Fibroblast of peridontal ligament (primary cell): ENCODE measurements at regions not wholly inside any gene's neighbourhood (a gene's known extent, or its start where the extent isn't known, plus 50 kb on each side); places are given as distances from the start of the nearest gene placed in this dataset.

Experiments used
- DNase-seq: peaks from one replicate; pipeline ENCODE4 v3.0.0-alpha.2; 2010; ENCODE audit errors: extremely low read depth

DNA sequence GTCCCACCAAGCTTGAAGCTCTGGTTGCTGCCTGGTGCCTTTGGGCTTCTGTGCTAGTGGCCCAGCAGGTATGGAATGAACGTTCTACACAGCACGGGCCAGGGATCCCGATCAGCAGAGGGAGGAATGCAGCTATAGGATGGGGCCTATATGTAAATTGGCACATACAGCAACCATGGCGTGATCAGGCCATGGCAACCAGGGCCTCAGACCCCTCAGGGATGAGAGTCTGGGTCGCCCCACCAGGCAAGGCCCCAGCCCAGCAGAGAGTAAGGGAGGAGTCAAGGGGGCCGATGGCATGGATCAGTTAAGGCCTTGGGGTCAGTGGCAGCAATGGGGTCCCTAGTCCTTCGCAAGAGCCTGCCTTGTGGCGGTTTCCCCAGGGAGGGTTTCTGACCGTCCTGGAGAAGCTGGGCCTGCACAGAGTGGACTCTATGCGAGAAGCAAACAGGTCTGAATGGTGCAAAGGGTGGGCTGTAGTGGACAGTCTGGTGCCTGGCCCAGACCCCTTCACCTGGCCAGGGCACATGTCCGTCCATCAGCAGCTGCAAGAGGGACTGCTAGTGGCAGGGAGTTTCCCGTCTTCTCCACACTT lies 98.2 kb upstream of the SLC22A11 start:
- no peak for DNase-seq

DNA sequence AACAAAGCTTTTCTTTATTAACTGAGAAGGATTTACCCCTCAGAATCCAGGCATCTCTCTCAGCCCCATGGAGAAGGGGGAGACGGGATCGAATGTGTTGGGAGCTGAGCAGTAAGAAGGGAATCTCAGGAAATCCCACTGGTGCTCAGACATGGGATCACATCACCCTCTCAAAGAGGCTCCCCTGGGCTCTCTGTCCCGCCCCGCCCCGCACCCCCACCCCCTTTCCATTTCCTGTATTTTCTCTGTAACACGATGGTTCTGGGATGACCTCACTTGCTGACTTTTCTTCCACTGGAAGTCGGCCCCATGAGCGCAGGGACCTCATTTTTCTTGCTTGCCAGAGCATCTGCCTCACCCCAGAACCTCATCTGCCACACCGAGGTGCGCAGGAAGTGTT lies 96.7 kb upstream of the SLC22A11 start:
- no peak for DNase-seq

DNA sequence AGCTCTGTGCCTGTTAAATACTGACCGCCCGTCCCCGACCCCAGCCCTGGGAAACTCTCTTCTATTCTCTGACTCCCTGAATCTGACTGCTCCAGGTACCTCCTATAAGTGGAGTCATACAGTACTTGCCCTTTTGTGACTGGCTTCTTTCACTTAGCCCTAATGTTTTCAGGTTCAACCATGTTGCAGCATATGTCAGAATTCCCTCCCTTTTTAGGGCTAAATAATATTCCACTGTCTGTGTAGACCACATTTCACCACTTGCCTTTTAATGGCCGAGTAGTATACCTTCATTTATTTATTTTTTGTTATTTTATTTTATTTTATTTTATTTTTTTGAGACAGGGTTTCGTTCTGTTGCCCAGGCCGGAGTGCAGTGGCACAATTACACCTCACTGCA lies 96.1 kb upstream of the SLC22A11 start:
- DNase-seq: no peak

- DNase-seq: no peak
Measured at GRCh38 chr11:64461081-64461480, 94.7 kb upstream of the SLC22A11 start.

DNA sequence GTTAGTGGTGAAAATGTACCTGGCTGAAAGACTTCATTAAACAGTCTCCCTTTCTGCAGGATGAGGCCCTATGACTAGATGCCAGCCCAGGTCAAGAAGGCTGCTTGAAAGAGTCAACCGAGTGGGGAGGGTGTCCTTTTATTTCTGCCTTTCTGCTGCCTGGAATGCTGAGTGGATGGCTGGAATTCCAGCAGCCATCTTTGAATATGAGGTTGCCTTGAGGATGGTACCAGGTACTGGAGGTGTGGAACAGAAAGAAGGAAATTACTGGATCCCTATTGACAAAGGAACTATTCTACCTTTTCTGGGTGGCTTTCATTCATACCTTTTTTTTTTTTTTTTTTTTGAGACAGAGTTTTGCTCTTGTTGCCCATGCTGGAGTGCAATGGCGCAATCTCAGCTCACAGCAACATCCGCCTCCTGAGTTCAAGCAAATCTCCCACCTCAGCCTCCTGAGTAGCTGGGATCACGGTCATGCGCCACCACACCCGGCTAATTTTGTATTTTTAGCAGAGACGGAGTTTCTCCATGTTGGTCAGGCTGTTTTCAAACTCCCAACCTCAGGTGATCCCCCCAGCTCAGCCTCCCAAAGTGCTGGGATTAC lies 89.5 kb upstream of the SLC22A11 start:
- DNase-seq: no peak

DNA sequence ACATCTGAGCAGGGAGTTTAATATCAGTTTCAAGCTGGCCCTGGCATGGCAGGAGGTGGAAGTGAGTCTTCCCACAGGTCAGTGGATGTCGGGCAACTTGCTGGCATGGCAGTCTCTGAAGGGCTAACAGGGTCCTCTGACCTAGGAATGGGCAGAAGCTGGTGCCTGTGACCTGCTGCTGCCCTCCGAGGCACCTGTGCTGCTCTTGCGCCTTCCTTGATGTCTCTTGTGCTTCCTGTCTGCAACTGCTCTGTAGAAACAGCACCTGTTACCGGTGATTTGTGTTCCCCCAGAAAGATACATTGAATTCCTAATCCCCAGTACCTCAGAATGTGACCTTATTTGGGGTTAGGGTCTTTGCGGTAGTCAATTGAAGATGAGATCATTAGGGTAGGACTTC lies 86.5 kb upstream of the SLC22A11 start:
- no peak for DNase-seq

- DNase-seq: peak; percentile 6
Measured at GRCh38 chr11:64472593-64473455, 82.9 kb upstream of the SLC22A11 start.

DNA sequence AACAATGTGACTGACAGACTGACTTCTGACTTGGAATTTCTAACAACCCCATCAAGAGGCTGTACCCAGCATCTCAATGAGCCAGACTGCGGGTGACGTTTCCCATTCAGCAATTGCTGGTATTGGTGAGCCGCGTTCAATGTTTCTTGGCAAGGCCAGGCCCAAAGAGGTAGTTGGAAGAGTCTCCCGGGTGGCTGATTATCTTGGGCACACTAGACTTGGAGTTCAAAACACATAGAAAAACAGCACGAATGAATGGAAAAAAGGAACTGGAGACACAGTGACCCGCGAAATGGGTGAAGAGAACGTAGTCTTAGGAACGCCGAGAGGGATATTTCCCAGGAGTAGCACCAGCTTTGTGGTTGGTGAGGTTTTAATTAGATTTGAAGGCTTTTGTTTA lies 81.1 kb upstream of the SLC22A11 start:
- no peak for DNase-seq

DNA sequence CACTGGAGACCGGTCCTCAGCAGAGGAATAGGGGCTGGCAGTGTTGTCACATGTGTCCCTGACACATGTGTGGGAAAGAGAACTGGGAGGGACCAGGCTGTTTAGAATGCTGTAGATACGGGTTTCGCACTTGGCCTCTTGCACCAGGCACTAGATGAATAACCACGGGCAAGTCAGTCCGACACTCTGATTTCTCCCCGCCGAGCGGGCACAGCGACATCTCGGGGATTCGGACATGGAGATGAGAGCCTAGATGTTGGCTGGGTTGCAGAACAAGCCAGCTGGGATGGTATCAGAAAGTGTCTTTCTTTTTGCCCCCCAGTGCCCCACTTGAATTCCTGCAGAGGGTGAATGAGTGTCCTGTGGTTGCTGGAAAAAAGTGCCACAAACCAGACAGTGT lies 80.6 kb upstream of the SLC22A11 start:
- DNase-seq: no peak

DNA sequence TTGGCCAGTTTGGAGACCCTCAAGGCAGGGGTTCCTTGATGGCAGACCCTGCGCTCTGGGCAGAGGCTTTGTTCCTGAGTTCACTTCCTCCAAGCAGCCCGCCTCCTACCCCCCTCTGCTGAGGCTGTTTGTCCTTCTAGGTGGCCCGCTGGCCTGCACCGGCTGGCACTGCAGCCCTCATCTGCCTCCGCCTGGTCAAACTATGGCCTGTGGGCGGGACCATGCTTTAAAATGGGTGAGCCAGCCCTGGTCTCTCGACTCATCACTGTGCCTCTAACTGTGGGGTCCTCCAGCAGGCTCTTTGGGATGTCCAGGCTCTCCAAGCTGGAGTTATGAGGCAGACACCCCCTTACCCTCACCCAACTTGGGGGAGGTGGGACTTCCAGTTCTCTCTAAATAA lies 78.9 kb upstream of the SLC22A11 start:
- no peak for DNase-seq

DNA sequence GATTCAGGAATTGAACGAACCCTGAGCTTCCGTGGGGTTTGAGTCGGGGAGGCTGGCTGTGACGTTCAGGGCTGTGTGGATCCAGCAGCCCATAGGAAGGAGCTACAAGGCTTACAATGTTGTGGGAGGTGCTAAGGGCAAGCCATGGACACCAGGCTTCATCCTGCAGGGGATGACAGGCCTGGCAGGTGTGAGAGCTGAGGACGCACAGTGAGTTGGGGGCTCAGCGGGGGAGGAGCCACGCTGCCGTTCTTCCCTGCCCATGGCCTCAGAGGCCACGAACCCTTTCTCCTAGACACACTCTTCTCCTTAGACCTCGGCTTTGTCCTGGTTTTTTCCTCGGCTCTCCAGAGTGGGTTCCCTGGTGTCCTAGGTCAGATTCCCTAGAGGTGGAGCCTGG lies 78.1 kb upstream of the SLC22A11 start:
- DNase-seq: no peak

- no peak for DNase-seq
Measured at GRCh38 chr11:64482588-64482987, 73.2 kb upstream of the SLC22A11 start.

- DNase-seq: no peak
Measured at GRCh38 chr11:64484191-64485022, 71.3 kb upstream of the SLC22A11 start.

- DNase-seq: no peak
Measured at GRCh38 chr11:64485074-64485473, 70.7 kb upstream of the SLC22A11 start.

GRCh38 chr11:64489831-64490441 lies 65.8 kb upstream of the SLC22A11 start:
- peak; percentile 9 for DNase-seq

DNA sequence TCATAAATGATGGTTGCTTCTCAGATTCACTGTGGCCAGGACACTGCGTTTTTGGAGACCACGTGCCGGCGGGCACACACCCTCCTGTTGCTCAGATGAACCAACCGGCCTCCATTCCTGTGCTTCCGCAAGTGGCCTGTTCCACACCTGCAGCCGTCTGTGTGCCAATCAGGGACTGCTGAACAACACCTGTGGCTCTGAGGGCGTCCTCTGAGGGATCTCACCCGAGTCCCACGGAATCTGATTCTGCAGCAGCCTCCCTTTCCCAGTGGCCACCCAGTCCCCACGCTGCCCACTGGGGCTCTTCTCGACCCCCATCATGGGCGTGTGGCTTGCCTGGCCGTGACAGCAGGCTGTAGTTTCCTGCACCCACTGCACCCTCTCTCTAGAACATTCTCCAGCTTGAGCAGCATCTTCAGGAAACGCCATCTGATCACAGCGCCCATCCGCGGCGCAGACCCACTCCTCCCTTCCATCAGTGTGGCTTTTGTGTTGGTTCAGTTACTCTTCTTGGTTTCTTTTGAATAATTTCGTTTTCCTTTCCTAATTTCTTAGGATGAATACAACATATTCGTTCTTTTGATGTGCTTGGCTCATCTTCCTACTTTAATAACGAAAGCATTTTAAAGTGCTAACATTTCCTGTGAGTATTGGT lies 65.1 kb upstream of the SLC22A11 start:
- no peak for DNase-seq

GRCh38 chr11:64492561-64492960 lies 63.2 kb upstream of the SLC22A11 start:
- DNase-seq: no peak

DNA sequence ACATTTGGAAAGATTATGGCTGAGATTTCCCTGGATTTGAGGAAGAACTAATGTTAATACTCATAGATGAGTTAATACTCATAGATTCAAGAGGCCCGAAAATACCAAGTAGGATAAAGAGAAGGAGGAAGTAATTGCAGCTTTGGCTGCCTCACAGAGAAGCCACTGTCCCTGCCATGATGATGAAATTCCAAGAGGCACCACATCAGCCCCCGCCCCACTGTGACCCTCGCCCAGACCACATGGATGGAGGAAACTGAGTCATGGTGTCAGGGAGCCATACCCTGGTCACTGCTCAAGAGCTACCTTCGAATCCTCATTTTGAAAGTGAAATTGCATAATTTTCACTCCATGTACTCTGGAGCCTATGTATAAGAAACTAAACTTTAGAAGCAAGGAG lies 57.6 kb upstream of the SLC22A11 start:
- DNase-seq: no peak

- no peak for DNase-seq
Measured at GRCh38 chr11:64499261-64500004, 56.3 kb upstream of the SLC22A11 start.

GRCh38 chr11:64500176-64501013 lies 55.3 kb upstream of the SLC22A11 start:
- DNase-seq: no peak
